H7 (cell line): ENCODE measurements at regions not wholly inside any gene's neighbourhood (a gene's known extent, or its start where the extent isn't known, plus 50 kb on each side); places are given as distances from the start of the nearest gene placed in this dataset.

Experiments used
- DNase-seq: peaks from one replicate; pipeline ENCODE4 v3.0.0; 2012
- H3K27me3 ChIP-seq: 2 replicates; pipeline ENCODE4 v1.6.0; 2011; ENCODE audit warnings: mild to moderate bottlenecking, low read length; ENCODE audit not compliant: control insufficient read depth, insufficient read depth
- H3K36me3 ChIP-seq: replicated peaks from 2 replicates; pipeline ENCODE4 v1.5.1; 2011; ENCODE audit warnings: low read length; ENCODE audit not compliant: control insufficient read depth, insufficient read depth
- H3K4me3 ChIP-seq: 2 replicates; pipeline ENCODE4 v1.5.1; 2011; ENCODE audit warnings: low read depth, mild to moderate bottlenecking, control low read depth, low read length, moderate library complexity; ENCODE audit not compliant: insufficient read depth

DNA sequence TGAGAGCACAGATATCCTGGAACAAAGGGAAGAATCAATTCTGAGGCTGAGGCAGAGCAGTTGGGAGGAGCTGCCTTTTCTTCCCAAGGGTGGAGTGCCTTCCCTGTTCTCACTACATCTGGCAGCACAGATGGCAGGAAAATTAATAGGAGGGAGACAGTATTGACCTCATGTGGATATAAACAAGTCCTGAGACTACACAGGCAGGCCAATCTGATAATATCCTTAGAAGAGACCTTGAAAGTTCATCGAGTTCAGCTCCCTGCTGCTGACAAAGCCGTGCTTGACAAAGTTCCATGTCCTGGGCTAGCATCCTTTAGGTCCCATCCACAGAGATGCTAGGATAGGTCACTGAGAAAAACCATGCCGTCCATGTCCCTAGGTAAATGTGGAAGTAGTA is 1451.5 kb downstream of the EFNB2 start:
- no peak for DNase-seq
- no peak overlapping the region for H3K4me3 ChIP-seq
- no peaks in the 10 kb centered on the region for H3K36me3 ChIP-seq
- no peaks in the 10 kb centered on the region for H3K27me3 ChIP-seq

DNA sequence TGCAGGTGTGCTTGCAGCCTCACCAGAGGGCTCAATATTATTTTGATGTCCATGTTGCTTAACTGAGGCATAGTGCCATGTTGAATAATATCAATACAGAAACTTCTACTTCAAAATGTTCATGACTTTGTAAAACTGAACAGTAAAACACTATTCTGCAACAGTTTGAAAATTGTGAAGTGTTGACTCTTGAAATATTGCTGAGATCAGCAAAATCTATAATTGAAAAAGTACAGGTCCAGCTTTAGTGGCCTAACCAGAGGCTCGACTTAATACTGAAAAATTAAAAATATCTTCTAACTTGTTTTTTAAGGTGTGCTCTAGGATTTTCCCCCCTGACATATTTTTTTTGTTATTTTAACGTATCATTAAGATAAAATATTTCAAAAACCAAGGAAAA is 1460.7 kb downstream of the EFNB2 start:
- no peak for DNase-seq
- no peak overlapping the region for H3K4me3 ChIP-seq
- no peaks in the 10 kb centered on the region for H3K36me3 ChIP-seq
- H3K27me3 ChIP-seq = no peaks in the 10 kb centered on the region

DNA sequence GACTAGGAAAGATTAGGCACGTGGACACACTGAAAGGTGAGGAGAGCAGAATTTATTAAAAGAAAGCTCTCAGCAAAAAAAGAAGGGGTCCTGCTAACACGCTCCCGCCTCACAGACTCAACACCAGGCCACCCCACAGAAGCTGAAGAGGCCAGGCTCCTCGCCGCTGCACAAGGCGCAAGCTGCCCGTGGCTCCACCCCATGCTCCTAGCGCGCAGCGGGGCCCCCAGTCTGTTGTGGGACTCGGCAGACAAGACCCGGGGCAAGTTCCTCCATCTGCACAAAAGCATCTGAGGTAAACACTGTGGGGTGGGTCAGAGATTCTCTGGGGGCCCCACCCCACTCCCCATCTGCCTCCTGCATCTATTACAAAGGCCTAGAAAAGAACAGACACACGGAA is 1462.4 kb downstream of the EFNB2 start:
- H3K27me3 ChIP-seq = no peaks in the 10 kb centered on the region
- no peak for DNase-seq
- no peak overlapping the region for H3K4me3 ChIP-seq
- no peaks in the 10 kb centered on the region for H3K36me3 ChIP-seq

DNA sequence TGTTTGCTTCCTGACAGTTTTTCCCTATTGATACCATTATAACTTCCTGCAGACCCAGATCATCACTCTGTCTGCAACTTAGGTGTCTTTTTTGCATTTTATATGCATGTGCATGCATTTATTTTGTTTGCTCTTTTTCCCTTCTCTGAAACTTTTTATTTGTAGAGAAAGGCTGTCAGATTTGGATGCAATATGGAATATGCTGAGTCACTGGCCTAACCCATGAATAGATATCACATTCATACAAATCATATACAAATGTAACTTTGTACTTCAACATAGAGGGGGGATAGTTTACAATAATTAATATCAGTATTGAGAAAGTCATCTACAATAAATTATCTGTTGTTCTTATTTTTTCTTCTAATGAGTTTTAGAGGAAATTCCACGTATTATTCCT is 1465.0 kb downstream of the EFNB2 start:
- no peaks in the 10 kb centered on the region for H3K36me3 ChIP-seq
- no peak for DNase-seq
- no peak overlapping the region for H3K4me3 ChIP-seq
- no peaks in the 10 kb centered on the region for H3K27me3 ChIP-seq

DNA sequence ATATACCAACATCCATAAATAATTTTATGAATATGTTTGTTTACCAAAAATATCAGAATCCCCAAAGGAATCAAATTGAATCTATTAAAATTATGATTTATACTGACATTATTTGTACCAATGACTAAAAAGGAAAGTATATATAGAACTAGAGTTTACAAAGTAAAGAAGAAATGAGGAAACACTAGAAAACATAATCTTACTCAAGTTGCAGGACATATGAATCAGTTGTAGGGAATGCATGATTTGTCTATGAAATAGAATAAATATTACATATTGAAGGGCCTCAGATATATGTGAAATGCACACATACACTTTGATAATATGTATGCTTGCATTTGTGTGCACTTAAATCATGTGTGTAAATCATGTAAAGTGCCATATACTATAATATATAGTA is 1466.4 kb downstream of the EFNB2 start:
- Histone ChIP-seq H3K27me3 (no peaks in the 10 kb centered on the region), H3K4me3 (no peak overlapping the region), H3K36me3 (no peaks in the 10 kb centered on the region)
- no peak for DNase-seq

DNA sequence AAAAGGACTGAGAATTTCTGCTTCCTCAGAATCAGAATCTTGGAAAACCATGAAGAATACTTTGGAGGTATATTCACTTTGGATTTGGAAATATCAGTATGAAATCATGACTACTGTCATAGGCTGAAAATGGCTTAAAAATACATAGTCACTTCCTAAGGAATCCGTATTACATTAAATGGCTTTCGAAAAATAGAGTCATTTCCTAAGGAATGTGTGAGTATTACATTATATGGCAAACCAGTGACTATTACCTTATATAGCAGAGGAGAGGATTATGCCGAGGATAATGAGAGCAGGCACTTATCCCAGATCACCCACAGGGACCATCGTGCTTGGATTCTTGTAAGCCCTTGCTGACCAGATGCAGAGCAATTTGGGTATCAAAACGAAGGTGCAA is 1471.8 kb downstream of the EFNB2 start:
- no peak for DNase-seq
- H3K27me3 ChIP-seq = no peaks in the 10 kb centered on the region
- H3K36me3 ChIP-seq = no peaks in the 10 kb centered on the region

DNA sequence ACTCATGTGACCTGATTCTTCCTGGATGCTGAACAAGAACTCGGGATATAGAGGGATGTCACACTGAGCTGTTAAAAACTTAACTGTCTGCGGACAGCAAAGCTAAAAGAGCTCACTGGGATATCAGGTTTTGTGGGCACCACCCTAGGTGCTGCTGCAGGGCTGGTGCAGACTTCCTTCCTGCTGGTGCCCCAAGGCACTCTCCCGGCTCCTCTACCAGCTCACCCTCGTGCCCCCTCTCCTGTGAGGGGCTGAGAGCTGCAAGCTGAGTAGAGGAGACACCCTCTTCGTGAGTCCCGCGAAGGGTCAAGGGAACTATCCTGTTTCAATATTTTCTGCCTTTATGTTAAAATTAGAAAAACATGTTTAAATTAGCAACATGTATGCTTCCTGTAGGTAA is 1475.7 kb downstream of the EFNB2 start:
- no peak for DNase-seq
- no peak overlapping the region for H3K4me3 ChIP-seq
- no peaks in the 10 kb centered on the region for H3K27me3 ChIP-seq
- H3K36me3 ChIP-seq = no peaks in the 10 kb centered on the region

More for the DNA sequence above, 1471.8 kb downstream of the EFNB2 start:
- no peak overlapping the region for H3K4me3 ChIP-seq

DNA sequence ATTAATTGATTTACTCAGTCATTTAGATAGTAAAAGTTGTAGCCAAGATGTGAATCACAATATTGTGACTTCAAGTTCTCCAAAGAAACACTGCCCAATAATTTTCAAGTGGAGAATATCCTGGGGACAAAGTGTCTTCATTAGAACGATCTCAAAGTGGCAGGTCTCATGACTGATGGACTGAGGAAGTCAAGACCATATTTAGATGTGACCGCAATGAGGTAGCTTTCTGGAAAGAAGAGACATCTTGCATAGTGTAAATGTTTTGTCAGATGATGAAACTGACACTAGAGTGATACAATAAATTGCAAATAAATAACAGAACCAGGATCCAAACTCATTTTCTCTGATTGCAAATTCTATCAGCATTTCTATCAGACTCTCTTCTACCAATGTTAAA is 1476.9 kb downstream of the EFNB2 start:
- H3K27me3 ChIP-seq = no peaks in the 10 kb centered on the region
- DNase-seq = no peak
- no peak overlapping the region for H3K4me3 ChIP-seq
- H3K36me3 ChIP-seq = no peaks in the 10 kb centered on the region

DNA sequence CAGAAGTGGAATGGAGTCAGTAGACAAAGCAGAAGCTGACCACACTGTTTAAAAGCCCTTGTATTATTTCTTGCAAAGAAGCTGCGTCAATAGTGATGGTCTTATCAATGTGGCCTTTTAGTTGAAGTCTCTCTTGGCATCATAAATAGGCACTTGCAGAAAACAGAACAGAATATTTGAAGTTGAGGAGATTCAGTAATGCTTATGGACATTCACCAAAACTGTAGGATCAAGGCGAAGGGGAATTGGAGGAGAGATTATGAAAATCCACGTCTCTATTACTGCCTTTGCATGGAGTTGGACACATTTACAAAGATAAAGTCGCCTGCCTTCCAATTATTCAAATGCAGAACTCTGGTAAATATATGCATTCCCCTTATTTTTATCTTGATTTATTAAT is 1482.8 kb downstream of the EFNB2 start:
- H3K36me3 ChIP-seq = no peaks in the 10 kb centered on the region
- DNase-seq = no peak
- no peaks in the 10 kb centered on the region for H3K27me3 ChIP-seq
- H3K4me3 ChIP-seq = no peak overlapping the region

DNA sequence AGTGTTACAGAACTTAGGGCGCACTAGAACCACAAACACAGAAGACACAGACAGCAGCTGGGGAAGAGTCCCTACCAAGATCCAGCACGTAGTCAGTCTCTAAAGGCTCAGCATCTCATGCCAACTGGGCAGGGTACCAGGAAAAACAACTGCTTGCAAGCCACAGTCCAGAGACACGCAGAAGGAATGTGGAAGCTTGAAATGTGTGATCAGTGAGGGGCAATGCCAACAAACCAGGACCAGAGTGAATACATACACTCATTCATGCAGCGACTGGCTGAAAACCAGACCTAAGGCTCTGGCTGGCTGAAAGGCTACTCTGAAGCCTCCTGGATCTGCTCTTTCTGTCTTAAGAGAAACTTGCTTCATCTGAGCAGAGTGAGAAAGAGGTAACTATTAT is 1484.8 kb downstream of the EFNB2 start:
- Histone ChIP-seq H3K27me3 (no peaks in the 10 kb centered on the region), H3K4me3 (no peak overlapping the region), H3K36me3 (no peaks in the 10 kb centered on the region)
- no peak for DNase-seq

DNA sequence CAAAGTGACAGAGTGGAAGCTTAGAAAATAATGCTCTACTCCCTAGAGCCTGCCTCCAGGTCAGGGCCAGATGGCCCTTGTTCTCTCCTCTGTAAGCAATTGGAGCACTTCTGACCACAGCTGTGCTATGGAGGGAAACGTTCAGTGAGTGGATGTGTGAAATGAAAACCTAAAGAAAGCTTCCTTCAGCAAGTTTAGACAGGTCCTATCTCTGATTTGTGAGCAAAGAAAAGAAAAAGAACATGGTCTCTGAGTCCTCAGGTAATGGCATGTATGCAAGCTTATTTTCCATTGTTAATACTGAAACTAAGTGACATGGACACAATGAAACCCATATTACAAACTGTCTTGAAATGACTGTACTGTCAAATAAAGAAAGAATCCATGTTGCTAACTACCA is 1486.8 kb downstream of the EFNB2 start:
- Histone ChIP-seq H3K27me3 (no peaks in the 10 kb centered on the region), H3K36me3 (no peaks in the 10 kb centered on the region), H3K4me3 (no peak overlapping the region)
- DNase-seq = no peak

DNA sequence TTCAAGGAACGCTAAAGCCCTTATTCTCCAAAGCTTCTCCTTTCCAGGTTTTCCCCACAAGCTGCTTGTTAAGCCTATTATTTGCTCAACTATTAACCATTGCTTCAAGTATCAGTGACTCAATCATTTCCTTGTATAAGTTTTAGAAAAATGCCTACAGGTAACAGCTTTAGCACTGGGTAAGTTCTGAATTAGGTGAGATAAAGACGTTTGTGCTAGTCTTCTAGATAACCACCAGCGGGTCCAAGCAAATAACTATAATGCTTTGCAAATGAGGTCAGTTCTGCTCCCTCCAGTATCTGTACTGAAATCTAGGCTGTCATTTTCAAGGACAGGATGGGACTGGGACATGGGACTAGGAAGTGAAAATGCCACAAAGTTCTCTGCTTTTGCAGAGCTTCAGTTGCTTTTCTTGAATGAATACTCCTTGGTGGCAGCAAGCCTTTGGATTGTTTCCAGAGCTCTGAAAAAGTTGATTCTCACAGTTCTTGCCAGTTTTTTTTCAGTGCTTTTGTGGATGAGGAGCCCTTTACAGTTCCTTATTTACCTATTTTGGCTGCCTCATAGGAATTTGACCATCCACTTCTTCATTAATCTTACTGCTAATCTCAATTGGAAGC is 1487.7 kb downstream of the EFNB2 start:
- no peaks in the 10 kb centered on the region for H3K27me3 ChIP-seq
- no peaks in the 10 kb centered on the region for H3K36me3 ChIP-seq
- no peak overlapping the region for H3K4me3 ChIP-seq
- DNase-seq = no peak

DNA sequence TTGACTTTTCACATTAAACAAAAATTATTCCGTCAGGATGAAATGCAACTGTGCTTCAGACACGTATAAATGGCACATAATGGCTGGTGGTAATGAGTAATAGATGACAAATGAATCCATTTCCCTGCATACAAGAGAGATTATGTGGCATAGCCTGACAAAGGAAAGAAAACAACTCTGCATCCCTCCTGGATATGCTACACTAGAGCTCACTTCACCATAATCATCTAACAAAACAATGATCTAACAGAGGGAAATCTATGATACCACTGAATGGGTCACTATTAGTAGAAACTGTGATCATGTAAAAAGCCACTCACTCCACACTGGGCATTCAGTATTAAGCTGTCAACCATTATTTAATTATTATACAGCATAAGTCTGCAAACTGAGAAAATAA is 1498.4 kb downstream of the EFNB2 start:
- DNase-seq = no peak
- Histone ChIP-seq H3K36me3 (no peaks in the 10 kb centered on the region), H3K4me3 (no peak overlapping the region), H3K27me3 (no peaks in the 10 kb centered on the region)

DNA sequence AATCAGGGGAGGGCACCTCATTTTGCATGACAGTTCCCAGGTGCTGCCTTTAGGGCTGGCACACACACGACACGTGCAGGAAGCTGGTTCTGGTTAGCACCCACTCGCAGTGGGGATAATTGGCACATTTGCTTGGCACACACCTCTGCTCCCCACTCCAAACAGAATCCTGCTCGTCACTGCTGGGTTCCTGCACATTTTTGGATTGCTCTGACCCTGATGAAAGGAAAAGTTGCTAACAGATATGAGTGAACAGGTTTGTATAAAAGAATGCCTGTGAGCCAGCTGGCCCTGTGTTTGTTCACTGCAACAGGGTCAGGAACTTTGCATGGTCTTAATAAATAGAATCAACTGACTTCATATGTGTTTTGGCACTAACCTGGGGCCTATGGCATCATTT is 1500.4 kb downstream of the EFNB2 start:
- H3K36me3 ChIP-seq = no peaks in the 10 kb centered on the region
- DNase-seq = no peak
- no peaks in the 10 kb centered on the region for H3K27me3 ChIP-seq
- no peak overlapping the region for H3K4me3 ChIP-seq

DNA sequence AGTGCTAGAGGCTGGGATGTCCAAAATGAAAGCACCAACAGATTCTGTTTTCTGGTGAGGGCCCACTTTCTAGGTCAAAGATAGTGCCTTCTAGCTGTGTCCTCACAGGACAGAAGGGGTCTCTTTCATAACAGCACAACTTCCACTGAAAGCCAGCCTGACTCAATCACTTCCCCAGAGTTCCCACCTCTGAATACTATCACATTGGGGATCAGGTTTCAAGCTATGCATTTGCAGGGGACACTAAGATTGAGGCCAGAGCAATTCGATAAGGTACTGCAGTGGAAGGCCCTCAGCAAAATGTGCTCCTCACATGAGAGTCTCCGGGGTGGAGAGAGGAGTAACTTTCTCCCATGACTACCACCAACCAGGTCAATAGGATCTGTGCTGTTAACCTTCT is 1501.5 kb downstream of the EFNB2 start:
- H3K27me3 ChIP-seq = no peaks in the 10 kb centered on the region
- DNase-seq = no peak
- no peaks in the 10 kb centered on the region for H3K36me3 ChIP-seq
- H3K4me3 ChIP-seq = no peak overlapping the region

DNA sequence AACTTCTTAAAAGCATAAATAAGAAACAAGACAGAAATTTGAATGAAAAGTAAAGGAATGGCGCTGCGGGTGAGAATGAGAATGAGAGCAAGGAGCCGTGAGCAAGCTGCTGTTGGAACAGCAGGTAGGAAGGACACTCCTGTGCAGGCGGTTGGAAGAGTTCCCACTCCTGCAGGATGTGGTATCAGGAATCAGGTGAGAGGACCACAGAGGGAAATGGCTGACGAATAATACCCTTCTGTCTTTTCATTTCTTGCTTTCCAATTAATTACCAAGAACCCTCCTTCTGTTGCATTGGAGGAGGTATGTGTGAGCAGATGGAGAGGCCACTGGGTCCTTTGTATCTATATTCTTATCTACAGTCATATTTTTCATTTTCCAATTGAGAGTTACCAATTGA is 1504.2 kb downstream of the EFNB2 start:
- no peaks in the 10 kb centered on the region for H3K36me3 ChIP-seq
- no peak overlapping the region for H3K4me3 ChIP-seq
- no peak for DNase-seq
- no peaks in the 10 kb centered on the region for H3K27me3 ChIP-seq
